ENCODE measurements at regions not wholly inside any gene's neighbourhood (a gene's known extent, or its start where the extent isn't known, plus 50 kb on each side); places are given as distances from the start of the nearest gene placed in this dataset.

DNA sequence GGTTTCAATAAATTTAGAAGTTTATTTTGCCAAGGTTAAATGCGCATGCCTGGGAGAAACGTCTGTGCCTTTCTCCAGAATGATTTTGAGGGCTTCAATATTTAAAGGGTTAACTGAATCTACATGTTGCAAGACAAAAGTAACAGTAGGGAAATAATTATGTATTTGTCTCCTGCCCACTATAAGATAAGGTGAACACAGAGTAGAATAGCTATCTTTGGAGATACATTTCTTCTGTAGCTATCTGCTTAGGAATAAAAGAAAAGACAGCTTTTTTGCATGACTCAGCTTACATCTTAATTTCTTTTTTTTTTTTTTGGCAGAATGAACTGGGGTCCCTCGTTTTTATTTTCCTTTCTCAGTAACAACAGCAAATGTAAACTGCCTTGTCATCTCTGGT is 1351.6 kb downstream of the AMY1C start:
- TF ChIP-seq, protein P1, sequence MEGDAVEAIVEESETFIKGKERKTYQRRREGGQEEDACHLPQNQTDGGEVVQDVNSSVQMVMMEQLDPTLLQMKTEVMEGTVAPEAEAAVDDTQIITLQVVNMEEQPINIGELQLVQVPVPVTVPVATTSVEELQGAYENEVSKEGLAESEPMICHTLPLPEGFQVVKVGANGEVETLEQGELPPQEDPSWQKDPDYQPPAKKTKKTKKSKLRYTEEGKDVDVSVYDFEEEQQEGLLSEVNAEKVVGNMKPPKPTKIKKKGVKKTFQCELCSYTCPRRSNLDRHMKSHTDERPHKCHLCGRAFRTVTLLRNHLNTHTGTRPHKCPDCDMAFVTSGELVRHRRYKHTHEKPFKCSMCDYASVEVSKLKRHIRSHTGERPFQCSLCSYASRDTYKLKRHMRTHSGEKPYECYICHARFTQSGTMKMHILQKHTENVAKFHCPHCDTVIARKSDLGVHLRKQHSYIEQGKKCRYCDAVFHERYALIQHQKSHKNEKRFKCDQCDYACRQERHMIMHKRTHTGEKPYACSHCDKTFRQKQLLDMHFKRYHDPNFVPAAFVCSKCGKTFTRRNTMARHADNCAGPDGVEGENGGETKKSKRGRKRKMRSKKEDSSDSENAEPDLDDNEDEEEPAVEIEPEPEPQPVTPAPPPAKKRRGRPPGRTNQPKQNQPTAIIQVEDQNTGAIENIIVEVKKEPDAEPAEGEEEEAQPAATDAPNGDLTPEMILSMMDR (IDR thresholded peaks at IDR 0.05; ENCODE audit: poor library complexity): no peak
- TF ChIP-seq EZH2phosphoT487 (IDR thresholded peaks at IDR 0.05; ENCODE audit: low read depth, severe bottlenecking, unreplicated experiment): no peak
- TF ChIP-seq EZH2 (IDR thresholded peaks at IDR 0.05; ENCODE audit: borderline replicate concordance): no peak
